HG02870 (cell line): ENCODE measurements at regions not wholly inside any gene's neighbourhood (a gene's known extent, or its start where the extent isn't known, plus 50 kb on each side); places are given as distances from the start of the nearest gene placed in this dataset.
"Not testable (repeated sequence)": the region's sequence is repeated elsewhere in the genome, so short reads cannot be mapped to it uniquely, and the experiment has no call there.

Source experiments
- ATAC-seq: cut with Tn5 transposase; IDR thresholded peaks from one replicate; pipeline ENCODE4 v1.9.1; 2021; ENCODE audit warnings: mild to moderate bottlenecking, moderate library complexity; ENCODE audit not compliant: unreplicated experiment

- ATAC-seq: no peak
Observed at GRCh38 chr3:197431346-197431910, 124.3 kb downstream of the BDH1 start.

- ATAC-seq: no peak
Observed at GRCh38 chr3:197430934-197431333, 124.8 kb downstream of the BDH1 start.

- ATAC-seq: no peak
Observed at GRCh38 chr3:197430502-197430901, 125.3 kb downstream of the BDH1 start.

GRCh38 chr3:197428952-197429351 is 126.8 kb downstream of the BDH1 start:
- no peak for ATAC-seq

GRCh38 chr3:197428117-197428801 is 127.5 kb downstream of the BDH1 start:
- no peak for ATAC-seq

GRCh38 chr3:197427021-197427420 is 128.6 kb upstream of the DLG1 start:
- ATAC-seq: no peak

- no peak for ATAC-seq
Observed at GRCh38 chr3:197426121-197426566, 127.7 kb upstream of the DLG1 start.

GRCh38 chr3:197425485-197426120 is 127.2 kb upstream of the DLG1 start:
- no peak for ATAC-seq

- ATAC-seq: no peak
Observed at GRCh38 chr3:197424674-197425484, 126.5 kb upstream of the DLG1 start.

GRCh38 chr3:197424266-197424665 is 125.9 kb upstream of the DLG1 start:
- no peak for ATAC-seq

- no peak for ATAC-seq
Observed at GRCh38 chr3:197423376-197423775, 125.0 kb upstream of the DLG1 start.

- ATAC-seq: no peak
Observed at GRCh38 chr3:197422506-197422905, 124.1 kb upstream of the DLG1 start.

- ATAC-seq: no peak
Observed at GRCh38 chr3:197421021-197421420, 122.6 kb upstream of the DLG1 start.

- ATAC-seq: no peak
Observed at GRCh38 chr3:197420566-197420965, 122.2 kb upstream of the DLG1 start.

- no peak for ATAC-seq
Observed at GRCh38 chr3:197420115-197420514, 121.7 kb upstream of the DLG1 start.

- no peak for ATAC-seq
Observed at GRCh38 chr3:197419696-197420095, 121.3 kb upstream of the DLG1 start.

GRCh38 chr3:197417911-197418618 is 119.7 kb upstream of the DLG1 start:
- ATAC-seq: no peak

- ATAC-seq: no peak
Observed at GRCh38 chr3:197417441-197417840, 119.0 kb upstream of the DLG1 start.

GRCh38 chr3:197411899-197412298 is 113.5 kb upstream of the DLG1 start:
- not testable (repeated sequence) for ATAC-seq

- not testable (repeated sequence) for ATAC-seq
Observed at GRCh38 chr3:197410170-197410569, 111.8 kb upstream of the DLG1 start.
